ENCODE measurements at regions not wholly inside any gene's neighbourhood (a gene's known extent, or its start where the extent isn't known, plus 50 kb on each side); places are given as distances from the start of the nearest gene placed in this dataset.

DNA sequence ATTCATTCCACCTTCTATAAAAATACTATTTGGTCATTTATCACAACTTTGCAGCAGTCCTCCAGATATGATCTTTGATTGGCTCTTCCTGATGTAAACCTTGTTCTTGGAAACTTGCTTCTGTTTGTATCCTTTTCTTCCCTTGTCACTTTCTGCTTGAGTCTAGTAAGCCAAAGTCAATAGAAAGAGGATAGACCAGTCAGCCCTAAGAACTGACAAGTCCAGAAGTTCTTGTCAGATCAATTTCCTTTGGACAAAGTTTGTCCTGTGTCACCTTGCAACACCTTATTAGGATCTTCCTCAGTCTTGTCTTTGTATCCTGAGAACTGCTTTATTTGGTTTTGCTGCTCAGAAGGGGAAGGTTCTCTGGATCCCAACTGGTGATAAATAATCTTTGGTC lies 87.9 kb upstream of the CCDC54 start:
- TF ChIP-seq, protein P1, sequence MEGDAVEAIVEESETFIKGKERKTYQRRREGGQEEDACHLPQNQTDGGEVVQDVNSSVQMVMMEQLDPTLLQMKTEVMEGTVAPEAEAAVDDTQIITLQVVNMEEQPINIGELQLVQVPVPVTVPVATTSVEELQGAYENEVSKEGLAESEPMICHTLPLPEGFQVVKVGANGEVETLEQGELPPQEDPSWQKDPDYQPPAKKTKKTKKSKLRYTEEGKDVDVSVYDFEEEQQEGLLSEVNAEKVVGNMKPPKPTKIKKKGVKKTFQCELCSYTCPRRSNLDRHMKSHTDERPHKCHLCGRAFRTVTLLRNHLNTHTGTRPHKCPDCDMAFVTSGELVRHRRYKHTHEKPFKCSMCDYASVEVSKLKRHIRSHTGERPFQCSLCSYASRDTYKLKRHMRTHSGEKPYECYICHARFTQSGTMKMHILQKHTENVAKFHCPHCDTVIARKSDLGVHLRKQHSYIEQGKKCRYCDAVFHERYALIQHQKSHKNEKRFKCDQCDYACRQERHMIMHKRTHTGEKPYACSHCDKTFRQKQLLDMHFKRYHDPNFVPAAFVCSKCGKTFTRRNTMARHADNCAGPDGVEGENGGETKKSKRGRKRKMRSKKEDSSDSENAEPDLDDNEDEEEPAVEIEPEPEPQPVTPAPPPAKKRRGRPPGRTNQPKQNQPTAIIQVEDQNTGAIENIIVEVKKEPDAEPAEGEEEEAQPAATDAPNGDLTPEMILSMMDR (IDR thresholded peaks at IDR 0.05), result no peak
- Histone ChIP-seq H3K4me1 (ENCODE audit: control insufficient read depth in 1 of 2, low read depth in 2 of 2) (no peaks in the 10 kb centered on the region), H3K27ac (no peak overlapping the region), H3K27me3 (replicated peaks; ENCODE audit: insufficient read depth) (no peaks in the 10 kb centered on the region), H3K9me3 (no peaks in the 10 kb centered on the region), H3K4me3 (no peak overlapping the region), H3K36me3 (no peaks in the 10 kb centered on the region)
- DNase-seq (ENCODE audit: low spot score), result no peak
- no peak for ATAC-seq (ENCODE audit: insufficient number of reproducible peaks, low FRiP score, low read depth)

DNA sequence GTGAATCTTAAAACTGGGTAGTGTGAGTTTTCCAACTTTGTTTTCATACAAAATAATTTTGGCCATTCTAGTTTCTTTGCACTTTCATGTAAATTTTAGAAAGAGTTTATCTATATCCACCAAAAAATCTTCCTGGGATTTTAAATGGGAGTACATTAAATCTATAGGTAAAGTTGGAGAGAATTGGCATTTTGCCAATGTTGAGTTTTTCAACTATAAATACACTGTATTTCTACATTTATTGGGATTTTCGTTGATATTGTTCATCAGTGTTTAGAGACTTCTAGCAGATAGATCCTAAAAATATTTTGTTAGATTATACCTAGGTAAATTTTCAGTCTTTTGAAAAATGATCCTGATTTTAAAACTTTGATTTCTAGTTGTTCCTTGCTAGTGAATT lies 83.1 kb upstream of the CCDC54 start:
- H3K4me1 ChIP-seq (ENCODE audit: control insufficient read depth in 1 of 2, low read depth in 2 of 2), result no peaks in the 10 kb centered on the region
- no peak overlapping the region for H3K4me3 ChIP-seq
- TF ChIP-seq, protein P1 (IDR thresholded peaks at IDR 0.05), result no peak
- no peaks in the 10 kb centered on the region for H3K27me3 ChIP-seq (replicated peaks; ENCODE audit: insufficient read depth)
- ATAC-seq (ENCODE audit: insufficient number of reproducible peaks, low FRiP score, low read depth) (no peak), DNase-seq (ENCODE audit: low spot score) (no peak)
- no peaks in the 10 kb centered on the region for H3K9me3 ChIP-seq
- H3K36me3 ChIP-seq, result no peaks in the 10 kb centered on the region
- no peak overlapping the region for H3K27ac ChIP-seq

DNA sequence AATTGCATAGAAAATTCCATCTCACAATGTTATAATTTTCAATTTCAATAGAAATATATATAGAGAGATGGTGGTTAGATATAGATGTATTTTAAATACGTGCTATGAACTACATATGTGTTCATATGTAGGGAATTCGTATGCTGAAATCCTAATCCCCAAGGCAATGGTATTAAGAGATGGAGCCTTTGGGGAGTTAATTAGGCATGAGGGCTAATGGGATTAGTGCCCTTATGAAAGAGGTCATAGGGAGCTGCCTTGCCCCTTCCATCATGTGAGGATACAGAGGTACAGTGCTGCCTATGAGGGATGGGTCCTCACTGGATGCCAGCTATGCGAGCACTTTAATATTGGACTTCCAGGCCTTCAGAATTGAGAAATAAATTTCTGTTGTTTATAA lies 79.6 kb upstream of the CCDC54 start:
- DNase-seq (ENCODE audit: low spot score), result no peak
- Histone ChIP-seq H3K27me3 (replicated peaks; ENCODE audit: insufficient read depth) (no peaks in the 10 kb centered on the region), H3K9me3 (no peaks in the 10 kb centered on the region), H3K27ac (no peak overlapping the region), H3K4me1 (ENCODE audit: control insufficient read depth in 1 of 2, low read depth in 2 of 2) (no peaks in the 10 kb centered on the region), H3K4me3 (no peak overlapping the region), H3K36me3 (no peaks in the 10 kb centered on the region)
- no peak for ATAC-seq (ENCODE audit: insufficient number of reproducible peaks, low FRiP score, low read depth)
- TF ChIP-seq, protein P1 (IDR thresholded peaks at IDR 0.05), result no peak

DNA sequence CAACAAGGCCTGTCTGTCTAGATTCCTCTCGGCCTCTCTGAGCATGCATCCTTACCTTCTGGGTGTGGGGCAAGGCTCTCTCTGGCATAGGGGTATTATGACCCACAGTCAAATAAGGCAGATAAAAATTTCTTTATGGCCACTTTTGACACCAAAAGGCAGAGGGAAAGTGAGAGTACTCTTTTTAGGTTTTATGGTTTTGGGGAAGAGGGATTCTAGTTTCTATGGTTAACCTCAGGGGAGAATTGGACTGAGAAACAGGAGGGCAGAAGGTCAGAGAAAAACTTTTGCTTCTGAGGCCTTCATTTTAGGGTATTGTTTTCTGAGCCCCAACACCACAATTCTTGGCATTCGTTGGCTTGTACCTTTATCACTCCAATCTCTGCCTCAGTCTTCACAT lies 70.0 kb upstream of the CCDC54 start:
- no peak overlapping the region for H3K4me3 ChIP-seq
- no peaks in the 10 kb centered on the region for H3K9me3 ChIP-seq
- TF ChIP-seq, protein P1 (IDR thresholded peaks at IDR 0.05), result no peak
- DNase-seq (ENCODE audit: low spot score) (no peak), ATAC-seq (ENCODE audit: insufficient number of reproducible peaks, low FRiP score, low read depth) (no peak)
- no peaks in the 10 kb centered on the region for H3K4me1 ChIP-seq (ENCODE audit: control insufficient read depth in 1 of 2, low read depth in 2 of 2)
- no peaks in the 10 kb centered on the region for H3K27me3 ChIP-seq (replicated peaks; ENCODE audit: insufficient read depth)
- no peak overlapping the region for H3K27ac ChIP-seq
- no peaks in the 10 kb centered on the region for H3K36me3 ChIP-seq

DNA sequence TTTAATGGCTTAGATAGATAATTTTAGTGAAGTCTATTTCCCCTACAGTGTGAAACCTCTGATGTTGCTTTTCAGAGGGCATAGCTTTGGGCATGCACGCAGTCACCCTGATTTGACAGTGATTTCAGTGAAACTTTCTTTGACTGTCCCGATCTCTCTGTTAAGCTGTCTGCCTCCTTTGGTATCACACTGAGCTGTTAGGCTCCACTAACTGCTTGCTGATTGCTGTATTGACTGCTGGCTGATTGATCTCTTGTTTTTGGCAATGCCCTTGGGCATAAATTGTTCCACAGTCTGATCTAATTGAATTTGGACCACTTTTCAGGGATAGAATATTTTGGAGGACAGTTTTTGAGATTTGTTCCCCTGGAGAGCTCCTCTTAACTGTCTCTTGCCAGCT lies 68.5 kb upstream of the CCDC54 start:
- H3K4me3 ChIP-seq, result no peak overlapping the region
- DNase-seq (ENCODE audit: low spot score) (no peak), ATAC-seq (ENCODE audit: insufficient number of reproducible peaks, low FRiP score, low read depth) (no peak)
- H3K4me1 ChIP-seq (ENCODE audit: control insufficient read depth in 1 of 2, low read depth in 2 of 2), result no peaks in the 10 kb centered on the region
- H3K27ac ChIP-seq, result no peak overlapping the region
- no peaks in the 10 kb centered on the region for H3K9me3 ChIP-seq
- no peaks in the 10 kb centered on the region for H3K27me3 ChIP-seq (replicated peaks; ENCODE audit: insufficient read depth)
- TF ChIP-seq, protein P1 (IDR thresholded peaks at IDR 0.05), result no peak
- H3K36me3 ChIP-seq, result no peaks in the 10 kb centered on the region
